K562 (cell line): ENCODE measurements at regions not wholly inside any gene's neighbourhood (a gene's known extent, or its start where the extent isn't known, plus 50 kb on each side); places are given as distances from the start of the nearest gene placed in this dataset.

Experiments
- ATAC-seq: fragments of 200-7000 bp; cut with Tn5 transposase; 3 replicates; pipeline ENCODE4 v1.9.1; 2020; ENCODE audit warnings: moderate library complexity
- BruUV-seq: library from RNA; stranded (reverse); fragments of 400-500 nt; replicated peaks from 2 replicates; lab custom pipeline; 2021; lab: Mats Ljungman, UMichigan
- CTCF ChIA-PET: fragments of 300-600 bp; formaldehyde crosslinking; extraction: SDS; loops from one replicate; lab custom pipeline; 2021; ENCODE audit warnings: low intra/inter-chr PET ratio; lab: Yijun Ruan, JAX
- POLR2A ChIA-PET: fragments of 300-600, 350-650 bp; sonication (Branson Sonifier 250); formaldehyde crosslinking; extraction: SDS; loops from one replicate; lab custom pipeline; 2021; ENCODE audit warnings: antibody characterized with exemption, inconsistent platforms; lab: Yijun Ruan, JAX
- DNase-seq, 4 experiments: peaks; one replicate each; pipeline versions ENCODE4 v3.0.0 to v3.0.0-alpha.2; 2011 to 2018; ENCODE audit warnings: low spot score in 3 of 4, mixed read lengths in 3 of 4; ENCODE audit errors: extremely low read depth in 1 of 4
- FAIRE-seq: peaks from 2 replicates; lab custom pipeline; 2011; peaks lifted over from hg19 to GRCh38; lab: Jason Lieb, UNC
- H2AFZ ChIP-seq: 2 replicates; pipeline ENCODE4 v1.6.0; 2011; ENCODE audit warnings: low read depth, low read length, control low read depth, inconsistent platforms
- H3K27ac ChIP-seq: fragments of 200-600 bp; 3 replicates; pipeline ENCODE4 v1.8.0; 2011; ENCODE audit warnings: low read depth, mild to moderate bottlenecking, control low read depth, inconsistent platforms, low read length, moderate library complexity, mixed read lengths; ENCODE audit errors: extremely low read depth
- H3K27me3 ChIP-seq, 2 experiments: fragments of 300-600 bp in 1 of 2; 2 replicates in 1 of 2; 3 replicates in 1 of 2; pipeline versions ENCODE4 v1.6.0 to v1.8.0; 2011; ENCODE audit warnings: inconsistent platforms in 2 of 2, low read length in 2 of 2, mild to moderate bottlenecking in 1 of 2, mixed read lengths in 1 of 2, moderate library complexity in 1 of 2; ENCODE audit not compliant: control insufficient read depth in 2 of 2, insufficient read depth in 2 of 2
- H3K36me3 ChIP-seq: fragments of 300-600 bp; 3 replicates; pipeline ENCODE4 v1.8.0; 2011; ENCODE audit warnings: mild to moderate bottlenecking, low read length, inconsistent platforms; ENCODE audit not compliant: control insufficient read depth, insufficient read depth
- H3K4me1 ChIP-seq, 2 experiments: fragments of 200-600 bp in 1 of 2; replicated peaks in 1 of 2; 2 replicates in 1 of 2; 3 replicates in 1 of 2; pipeline versions ENCODE4 v1.5.1 to v1.8.0; 2011; ENCODE audit warnings: inconsistent platforms in 2 of 2, low read length in 2 of 2, mild to moderate bottlenecking in 1 of 2, mixed read lengths in 1 of 2, moderate library complexity in 1 of 2; ENCODE audit not compliant: control insufficient read depth in 2 of 2, insufficient read depth in 2 of 2
- H3K4me2 ChIP-seq: 2 replicates; pipeline ENCODE4 v1.6.1; 2011; ENCODE audit warnings: low read length, control low read depth, inconsistent platforms, mixed read lengths; ENCODE audit not compliant: insufficient read depth
- H3K4me3 ChIP-seq: fragments of 200-600 bp; sonication (generic), shearing (Covaris generic); 2 replicates; pipeline ENCODE4 v1.5.1; 2016; ENCODE audit warnings: control low read depth, inconsistent platforms
- H3K79me2 ChIP-seq: fragments of 200-600 bp; 3 replicates; pipeline ENCODE4 v1.8.0; 2011; ENCODE audit warnings: low read length, inconsistent platforms; ENCODE audit not compliant: control insufficient read depth, insufficient read depth
- H3K9ac ChIP-seq, 2 experiments: 2 replicates each; pipeline versions ENCODE4 v1.6.0 to v1.6.1; 2011; ENCODE audit warnings: low read depth in 2 of 2, low read length in 2 of 2, control low read depth in 1 of 2, inconsistent platforms in 1 of 2, mild to moderate bottlenecking in 1 of 2, mixed read lengths in 1 of 2; ENCODE audit not compliant: insufficient read depth in 1 of 2
- H3K9me1 ChIP-seq: one replicate; pipeline ENCODE4 v1.6.0; 2011; ENCODE audit warnings: inconsistent platforms, mild to moderate bottlenecking, low read length, moderate library complexity; ENCODE audit not compliant: control insufficient read depth, insufficient read depth
- H3K9me3 ChIP-seq: replicated peaks from 2 replicates; pipeline ENCODE4 v1.5.1; 2011; ENCODE audit warnings: low read depth, low read length, inconsistent platforms; ENCODE audit not compliant: control insufficient read depth, insufficient read depth
- H4K20me1 ChIP-seq: replicated peaks from 2 replicates; pipeline ENCODE4 v1.6.1; 2011; ENCODE audit warnings: low read length, inconsistent platforms, mixed read lengths; ENCODE audit not compliant: control insufficient read depth, insufficient read depth
- ADNP ChIP-seq: fragments of 200-800 bp; sonication (Bioruptor generic); IDR thresholded peaks from 2 replicates; pipeline ENCODE4 v1.6.1; 2016; ENCODE audit warnings: missing genetic modification characterization, missing compliant biosample characterization
- CREB3 ChIP-seq: fragments of 450-650 bp; conservative IDR thresholded peaks from 2 replicates; pipeline ENCODE4 v1.6.1; 2016; ENCODE audit warnings: missing genetic modification characterization, low read depth, mild to moderate bottlenecking, missing compliant biosample characterization, moderate library complexity
- HDAC6 ChIP-seq: IDR thresholded peaks from 2 replicates; pipeline ENCODE4 v1.6.1; 2012; ENCODE audit warnings: low read depth, mild to moderate bottlenecking, control low read depth, inconsistent platforms, low read length, moderate library complexity
- HDAC8 ChIP-seq: fragments of 450-650 bp; IDR thresholded peaks from 2 replicates; pipeline ENCODE4 v1.6.1; 2016; ENCODE audit warnings: mild to moderate bottlenecking, missing genetic modification characterization, moderate library complexity, missing compliant biosample characterization
- HMG20A ChIP-seq: fragments of 450-650 bp; formaldehyde crosslinking; conservative IDR thresholded peaks from 2 replicates; pipeline ENCODE4 v1.4.0; 2020; ENCODE audit warnings: mild to moderate bottlenecking, mixed read lengths
- KDM4B ChIP-seq, 2 experiments: fragments of 450-650 bp in 1 of 2; sonication (generic) in 1 of 2; IDR thresholded peaks; 2 replicates each; pipeline ENCODE4 v1.6.1; 2016 to 2017; ENCODE audit warnings: borderline replicate concordance in 2 of 2, antibody characterized with exemption in 1 of 2, low read depth in 1 of 2, mild to moderate bottlenecking in 1 of 2
- MTA3 ChIP-seq: fragments of 450-650 bp; formaldehyde crosslinking; IDR thresholded peaks from 2 replicates; pipeline ENCODE4 v1.6.1; 2017; ENCODE audit warnings: mild to moderate bottlenecking, borderline replicate concordance
- NFXL1 ChIP-seq: fragments of 450-650 bp; formaldehyde crosslinking; IDR thresholded peaks from 2 replicates; pipeline ENCODE4 v1.4.0; 2021; ENCODE audit warnings: mild to moderate bottlenecking
- PHF21A ChIP-seq: fragments of 450-650 bp; IDR thresholded peaks from 2 replicates; pipeline ENCODE4 v1.6.1; 2017; ENCODE audit warnings: low read depth, borderline replicate concordance
- RFX1 ChIP-seq: fragments of 450-650 bp; IDR thresholded peaks from 2 replicates; pipeline ENCODE4 v1.6.1; 2016; ENCODE audit warnings: mild to moderate bottlenecking, moderate library complexity
- TAF15 ChIP-seq: fragments of 200-400 bp; formaldehyde crosslinking; IDR thresholded peaks from 2 replicates; pipeline ENCODE4 v1.6.1; 2017; ENCODE audit warnings: mild to moderate bottlenecking, low read depth, low read length, moderate library complexity
- ZNF584 ChIP-seq: fragments of 200-800 bp; sonication (Bioruptor generic); IDR thresholded peaks from 2 replicates; pipeline ENCODE4 v1.6.1; 2016; ENCODE audit warnings: low read depth, mild to moderate bottlenecking, missing genetic modification characterization, missing compliant biosample characterization
- WGBS: fragments of 100-300 bp; shearing (Covaris generic); methylation state at CpG from one replicate; pipeline ENCODE4 v1.1.6; 2016; ENCODE audit warnings: low coverage, mixed read lengths; ENCODE audit not compliant: insufficient coverage; ENCODE audit errors: missing lambda C conversion rate; 5-methylcytosine and 5-hydroxymethylcytosine counted together
- in situ Hi-C: fragments of 300-500 bp; cut with MboI; formaldehyde crosslinking; loops from 4 replicates; pipeline ENCODE4 v1.15.0; 2018; ENCODE audit warnings: inconsistent platforms, mixed read lengths
- intact Hi-C: fragments of 100-400 bp; cut with micrococcal nuclease; formaldehyde crosslinking; loops from 2 replicates; pipeline ENCODE4 v1.14.2; 2022
- TF ChIP-seq, protein P1 (sequence below): sonication (generic); formaldehyde crosslinking; IDR thresholded peaks from 2 replicates; pipeline ENCODE4 v1.8.0; 2022; ENCODE audit warnings: mild to moderate bottlenecking, missing genetic modification reagents
- TF ChIP-seq, protein P2 (sequence below): sonication (generic); formaldehyde crosslinking; IDR thresholded peaks from 2 replicates; pipeline ENCODE4 v1.4.0; 2020; ENCODE audit warnings: mild to moderate bottlenecking, missing genetic modification reagents

DNA sequence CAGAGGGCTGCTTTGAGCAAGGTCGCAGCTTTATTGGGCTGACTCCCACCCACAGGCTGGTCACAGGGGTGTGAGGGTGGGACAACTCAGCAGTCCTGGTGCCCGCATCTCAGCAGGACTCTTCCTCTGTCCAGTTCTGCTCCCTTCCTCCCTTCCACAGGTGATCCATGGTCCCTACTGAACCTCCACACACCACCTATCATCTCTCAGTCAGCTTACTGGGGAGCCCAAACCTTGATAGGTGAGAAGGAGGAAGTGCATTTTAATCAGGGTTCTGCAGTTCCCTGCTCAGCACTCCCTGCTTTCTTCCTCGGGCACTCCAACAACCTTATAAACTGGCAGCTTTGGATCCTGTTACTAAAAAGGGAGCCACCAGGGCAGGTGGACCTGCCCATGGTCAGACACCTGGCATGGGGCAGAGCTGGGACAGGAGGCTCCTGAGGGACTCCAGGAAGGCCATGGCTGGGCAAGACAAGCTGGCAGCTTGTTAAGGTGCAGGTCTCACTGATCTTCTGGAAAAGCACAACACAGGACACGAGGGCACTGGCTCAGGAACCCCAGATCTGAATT lies 664.6 kb downstream of the BCL11B start:
- POLR2A ChIA-PET, result no interaction called here
- WGBS, result 3% methylated on average over 3 of the region's 4 CpGs
- H3K27me3 ChIP-seq, result no peaks in the 10 kb centered on the region
- FAIRE-seq, result no peak
- no peak overlapping the region for H3K27ac ChIP-seq
- H3K36me3 ChIP-seq, result no peaks in the 10 kb centered on the region
- H3K4me1 ChIP-seq, result no peaks in the 10 kb centered on the region
- H3K4me3 ChIP-seq, result no peak overlapping the region
- no peak overlapping the region for H2AFZ ChIP-seq
- H3K9ac ChIP-seq, result no peak overlapping the region
- CTCF ChIA-PET, result no interaction called here
- H4K20me1 ChIP-seq, result no peaks in the 10 kb centered on the region
- H3K9me1 ChIP-seq, result no peaks in the 10 kb centered on the region
- H3K79me2 ChIP-seq, result no peaks in the 10 kb centered on the region
- no TSS peak for BruUV-seq
- in situ Hi-C loops, result no loop called here
- no peak for DNase-seq
- no peaks in the 10 kb centered on the region for H3K9me3 ChIP-seq
- TF ChIP-seq ADNP (no peak), CREB3 (tag) (no peak), PHF21A (no peak), HDAC8 (tag) (no peak), HMG20A (CRISPR knock-in tag) (no peak), NFXL1 (CRISPR knock-in tag) (no peak), MTA3 (no peak), TAF15 (no peak), RFX1 (no peak), ZNF584 (CRISPR knock-in tag) (no peak), HDAC6 (no peak), KDM4B (IDR thresholded peaks at IDR 0.05; ENCODE audit: borderline replicate concordance in 2 of 2, low read depth in 1 of 2) (no peak)
- TF ChIP-seq, protein P1, sequence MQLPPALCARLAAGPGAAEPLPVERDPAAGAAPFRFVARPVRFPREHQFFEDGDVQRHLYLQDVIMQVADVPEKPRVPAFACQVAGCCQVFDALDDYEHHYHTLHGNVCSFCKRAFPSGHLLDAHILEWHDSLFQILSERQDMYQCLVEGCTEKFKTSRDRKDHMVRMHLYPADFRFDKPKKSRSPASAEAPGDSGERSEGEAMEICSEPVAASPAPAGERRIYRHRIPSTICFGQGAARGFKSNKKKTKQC (CRISPR knock-in tag), result no peak
- TF ChIP-seq, protein P2, sequence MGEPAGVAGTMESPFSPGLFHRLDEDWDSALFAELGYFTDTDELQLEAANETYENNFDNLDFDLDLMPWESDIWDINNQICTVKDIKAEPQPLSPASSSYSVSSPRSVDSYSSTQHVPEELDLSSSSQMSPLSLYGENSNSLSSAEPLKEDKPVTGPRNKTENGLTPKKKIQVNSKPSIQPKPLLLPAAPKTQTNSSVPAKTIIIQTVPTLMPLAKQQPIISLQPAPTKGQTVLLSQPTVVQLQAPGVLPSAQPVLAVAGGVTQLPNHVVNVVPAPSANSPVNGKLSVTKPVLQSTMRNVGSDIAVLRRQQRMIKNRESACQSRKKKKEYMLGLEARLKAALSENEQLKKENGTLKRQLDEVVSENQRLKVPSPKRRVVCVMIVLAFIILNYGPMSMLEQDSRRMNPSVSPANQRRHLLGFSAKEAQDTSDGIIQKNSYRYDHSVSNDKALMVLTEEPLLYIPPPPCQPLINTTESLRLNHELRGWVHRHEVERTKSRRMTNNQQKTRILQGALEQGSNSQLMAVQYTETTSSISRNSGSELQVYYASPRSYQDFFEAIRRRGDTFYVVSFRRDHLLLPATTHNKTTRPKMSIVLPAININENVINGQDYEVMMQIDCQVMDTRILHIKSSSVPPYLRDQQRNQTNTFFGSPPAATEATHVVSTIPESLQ (CRISPR knock-in tag), result no peak
- TF ChIP-seq, all 486 proteins: peak for 0
- no peak overlapping the region for H3K4me2 ChIP-seq
- no peak for ATAC-seq
- intact Hi-C loops, result no loop called here
